A673 (cell line): ENCODE measurements at regions not wholly inside any gene's neighbourhood (a gene's known extent, or its start where the extent isn't known, plus 50 kb on each side); places are given as distances from the start of the nearest gene placed in this dataset.

Experiments
- BruUV-seq: library from RNA; stranded (reverse); fragments of 400-500 nt; replicated peaks from 2 replicates; lab custom pipeline; 2021; lab: Mats Ljungman, UMichigan
- CTCF ChIA-PET: fragments of 300-600 bp; sonication (Branson Sonifier 250); formaldehyde crosslinking; loops from one replicate; lab custom pipeline; 2022; ENCODE audit warnings: antibody characterized with exemption; lab: Charles Lee
- POLR2A ChIA-PET: fragments of 300-600 bp; sonication (Branson Sonifier 250); formaldehyde crosslinking; loops from one replicate; lab custom pipeline; 2022; ENCODE audit warnings: antibody characterized with exemption; ENCODE audit not compliant: low non-redundant PET; lab: Charles Lee
- DNase-seq: peaks from one replicate; pipeline ENCODE4 v3.0.0-alpha.2; 2015; ENCODE audit warnings: low spot score
- H3K27ac ChIP-seq: fragments of 200-600 bp; sonication (generic); 2 replicates; pipeline ENCODE4 v1.5.1; 2016; ENCODE audit warnings: mixed run types, low read depth, mild to moderate bottlenecking, mixed read lengths, antibody characterized with exemption, low read length; ENCODE audit not compliant: poor library complexity, severe bottlenecking
- H3K27me3 ChIP-seq: fragments of 200-600 bp; sonication (generic); replicated peaks from 2 replicates; pipeline ENCODE4 v1.6.1; 2017; ENCODE audit warnings: mixed run types, low read depth, mild to moderate bottlenecking, mixed read lengths, antibody characterized with exemption, low read length; ENCODE audit not compliant: insufficient read depth, poor library complexity
- H3K36me3 ChIP-seq: fragments of 200-600 bp; sonication (generic); 2 replicates; pipeline ENCODE4 v1.6.1; 2016; ENCODE audit warnings: mixed run types, mild to moderate bottlenecking, mixed read lengths, antibody characterized with exemption, low read length; ENCODE audit not compliant: insufficient read depth, poor library complexity, severe bottlenecking
- H3K4me1 ChIP-seq: fragments of 200-600 bp; sonication (generic); 2 replicates; pipeline ENCODE4 v1.6.1; 2017; ENCODE audit warnings: mixed run types, mild to moderate bottlenecking, mixed read lengths, antibody characterized with exemption, low read length; ENCODE audit not compliant: insufficient read depth, poor library complexity, severe bottlenecking
- H3K4me3 ChIP-seq: fragments of 200-600 bp; sonication (generic); 2 replicates; pipeline ENCODE4 v1.5.1; 2016; ENCODE audit warnings: low read depth, mixed run types, mild to moderate bottlenecking, mixed read lengths, low read length; ENCODE audit not compliant: poor library complexity, severe bottlenecking
- H3K9me3 ChIP-seq: fragments of 200-600 bp; sonication (generic); 2 replicates; pipeline ENCODE4 v1.6.1; 2016; ENCODE audit warnings: mixed run types, low read depth, mild to moderate bottlenecking, mixed read lengths, antibody characterized with exemption, low read length; ENCODE audit not compliant: poor library complexity, severe bottlenecking
- CTCF ChIP-seq: fragments of 300-800, 200-600 bp; sonication (generic); conservative IDR thresholded peaks from 2 replicates; pipeline ENCODE4 v1.5.1; 2017; ENCODE audit warnings: low read depth, mild to moderate bottlenecking, antibody characterized with exemption, low read length, moderate library complexity, mixed read lengths
- EZH2 ChIP-seq: fragments of 200-600 bp; sonication (generic); IDR thresholded peaks from 2 replicates; pipeline ENCODE4 v1.6.1; 2017; ENCODE audit warnings: borderline replicate concordance, low read depth, mild to moderate bottlenecking, mixed read lengths, antibody characterized with exemption, low read length; ENCODE audit not compliant: poor library complexity, severe bottlenecking
- intact Hi-C: fragments of 100-400 bp; cut with micrococcal nuclease; formaldehyde crosslinking; loops from one replicate; pipeline ENCODE4 v1.10.0; 2022; ENCODE audit not compliant: unreplicated experiment

- TF ChIP-seq CTCF (no peak), EZH2 (no peak)
- no peak overlapping the region for H3K4me3 ChIP-seq
- ChIA-PET POLR2A (no interaction called here), CTCF (no interaction called here)
- no peaks in the 10 kb centered on the region for H3K4me1 ChIP-seq
- BruUV-seq = no TSS peak
- no peaks in the 10 kb centered on the region for H3K36me3 ChIP-seq
- peaks cover 82% of the 10 kb centered on the region for H3K27me3 ChIP-seq
- intact Hi-C loops = no loop called here
- no peak overlapping the region for H3K27ac ChIP-seq
- H3K9me3 ChIP-seq = peaks cover 4% of the 10 kb centered on the region
- DNase-seq = no peak
Measured at GRCh38 chr10:6962576-6962975, 382.5 kb upstream of the PRKCQ start.

GRCh38 chr10:6958711-6959110 lies 378.6 kb upstream of the PRKCQ start:
- no peak for DNase-seq
- no peak for TF ChIP-seq CTCF
- no peak for TF ChIP-seq EZH2
- Histone ChIP-seq H3K9me3 (no peaks in the 10 kb centered on the region), H3K4me3 (no peak overlapping the region), H3K36me3 (no peaks in the 10 kb centered on the region), H3K27me3 (peaks cover 57% of the 10 kb centered on the region), H3K27ac (no peak overlapping the region), H3K4me1 (no peaks in the 10 kb centered on the region)
- intact Hi-C loops = no loop called here
- no TSS peak for BruUV-seq
- ChIA-PET CTCF (no interaction called here), POLR2A (no interaction called here)

- ChIA-PET POLR2A (no interaction called here), CTCF (no interaction called here)
- H3K36me3 ChIP-seq = no peaks in the 10 kb centered on the region
- H3K4me3 ChIP-seq = no peak overlapping the region
- no peak for DNase-seq
- no peaks in the 10 kb centered on the region for H3K9me3 ChIP-seq
- H3K4me1 ChIP-seq = no peaks in the 10 kb centered on the region
- TF ChIP-seq EZH2 (no peak), CTCF (no peak)
- intact Hi-C loops = no loop called here
- H3K27me3 ChIP-seq = peaks cover 59% of the 10 kb centered on the region
- BruUV-seq = no TSS peak
- H3K27ac ChIP-seq = no peak overlapping the region
Measured at GRCh38 chr10:6958254-6958653, 378.2 kb upstream of the PRKCQ start.
